Vagina (tissue), 2 donors: ENCODE measurements at regions not wholly inside any gene's neighbourhood (a gene's known extent, or its start where the extent isn't known, plus 50 kb on each side); places are given as distances from the start of the nearest gene placed in this dataset.

Source experiments
- DNase-seq, 2 donors: peaks; one replicate each; pipeline ENCODE4 v3.0.0-alpha.2; 2017; ENCODE audit errors: extremely low spot score in 2 of 2
- H3K27ac ChIP-seq: fragments of 200-600 bp; sonication (generic); one replicate; pipeline ENCODE4 v1.5.1; 2019
- H3K27me3 ChIP-seq: fragments of 200-600 bp; sonication (generic); one replicate; pipeline ENCODE4 v1.5.1; 2019
- H3K36me3 ChIP-seq, 2 donors: fragments of 200-600 bp; sonication (generic); one replicate each; pipeline ENCODE4 v1.5.1; 2017 to 2019
- H3K4me1 ChIP-seq: fragments of 200-600 bp; sonication (generic); one replicate; pipeline ENCODE4 v1.5.1; 2019
- H3K4me3 ChIP-seq, 2 donors: fragments of 200-600 bp; sonication (generic); 1 replicate in 1 of 2; 2 replicates in 1 of 2; pipeline ENCODE4 v1.5.1; 2016 to 2019
- H3K9me3 ChIP-seq: fragments of 200-600 bp; sonication (generic); one replicate; pipeline ENCODE4 v1.5.1; 2019
- POLR2A ChIP-seq, 2 donors: fragments of 450-650 bp; IDR thresholded peaks; one replicate each; pipeline ENCODE4 v1.6.1; 2017; ENCODE audit warnings: antibody characterized with exemption in 2 of 2, mild to moderate bottlenecking in 2 of 2, moderate library complexity in 2 of 2
- POLR2AphosphoS5 ChIP-seq, 2 donors: sonication (generic); formaldehyde crosslinking; IDR thresholded peaks; one replicate each; pipeline ENCODE4 v1.9.0; 2017; ENCODE audit warnings: antibody characterized with exemption in 2 of 2, mild to moderate bottlenecking in 2 of 2, low read depth in 1 of 2; ENCODE audit not compliant: insufficient read depth in 1 of 2
- intact Hi-C: fragments of 100-400 bp; cut with DNase I; formaldehyde crosslinking; loops from one replicate; pipeline ENCODE4 v1.15.1; 2023
- TF ChIP-seq, protein P1 (sequence below), 3 experiments: fragments of 450-650 bp in 2 of 3; fragments of 200-600 bp in 1 of 3; sonication (generic) in 1 of 3; IDR thresholded peaks; one replicate each; pipeline ENCODE4 v1.5.1; 2017 to 2019; ENCODE audit warnings: antibody characterized with exemption in 3 of 3, mild to moderate bottlenecking in 2 of 3, moderate library complexity in 2 of 3

DNA sequence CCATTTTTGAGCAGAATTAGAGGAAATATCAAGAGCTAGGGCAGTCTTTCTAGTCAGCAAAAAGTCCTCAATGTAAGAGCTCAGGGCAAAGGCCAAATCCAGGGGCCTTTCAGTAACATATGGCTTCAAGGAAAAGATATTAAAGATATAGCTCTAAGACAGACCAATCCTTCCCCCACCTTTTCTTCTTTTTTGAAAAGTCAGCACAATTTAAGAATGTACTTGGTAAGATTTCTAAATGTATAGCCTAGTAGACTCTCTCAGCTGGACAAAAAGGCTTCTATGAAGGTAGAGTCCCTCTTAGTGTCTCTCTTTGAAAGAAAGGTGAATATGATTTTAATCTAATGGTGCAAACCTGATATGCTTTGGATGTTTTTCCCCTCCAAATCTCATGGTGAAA lies 515.7 kb downstream of the VRK1 start:
- TF ChIP-seq POLR2AphosphoS5 (IDR thresholded peaks at IDR 0.05; ENCODE audit: insufficient read depth in 1 of 2, low read depth in 1 of 2) (no peak), POLR2A (IDR thresholded peaks at IDR 0.05) (no peak)
- TF ChIP-seq, protein P1, sequence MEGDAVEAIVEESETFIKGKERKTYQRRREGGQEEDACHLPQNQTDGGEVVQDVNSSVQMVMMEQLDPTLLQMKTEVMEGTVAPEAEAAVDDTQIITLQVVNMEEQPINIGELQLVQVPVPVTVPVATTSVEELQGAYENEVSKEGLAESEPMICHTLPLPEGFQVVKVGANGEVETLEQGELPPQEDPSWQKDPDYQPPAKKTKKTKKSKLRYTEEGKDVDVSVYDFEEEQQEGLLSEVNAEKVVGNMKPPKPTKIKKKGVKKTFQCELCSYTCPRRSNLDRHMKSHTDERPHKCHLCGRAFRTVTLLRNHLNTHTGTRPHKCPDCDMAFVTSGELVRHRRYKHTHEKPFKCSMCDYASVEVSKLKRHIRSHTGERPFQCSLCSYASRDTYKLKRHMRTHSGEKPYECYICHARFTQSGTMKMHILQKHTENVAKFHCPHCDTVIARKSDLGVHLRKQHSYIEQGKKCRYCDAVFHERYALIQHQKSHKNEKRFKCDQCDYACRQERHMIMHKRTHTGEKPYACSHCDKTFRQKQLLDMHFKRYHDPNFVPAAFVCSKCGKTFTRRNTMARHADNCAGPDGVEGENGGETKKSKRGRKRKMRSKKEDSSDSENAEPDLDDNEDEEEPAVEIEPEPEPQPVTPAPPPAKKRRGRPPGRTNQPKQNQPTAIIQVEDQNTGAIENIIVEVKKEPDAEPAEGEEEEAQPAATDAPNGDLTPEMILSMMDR (IDR thresholded peaks at IDR 0.05), result no peak

DNA sequence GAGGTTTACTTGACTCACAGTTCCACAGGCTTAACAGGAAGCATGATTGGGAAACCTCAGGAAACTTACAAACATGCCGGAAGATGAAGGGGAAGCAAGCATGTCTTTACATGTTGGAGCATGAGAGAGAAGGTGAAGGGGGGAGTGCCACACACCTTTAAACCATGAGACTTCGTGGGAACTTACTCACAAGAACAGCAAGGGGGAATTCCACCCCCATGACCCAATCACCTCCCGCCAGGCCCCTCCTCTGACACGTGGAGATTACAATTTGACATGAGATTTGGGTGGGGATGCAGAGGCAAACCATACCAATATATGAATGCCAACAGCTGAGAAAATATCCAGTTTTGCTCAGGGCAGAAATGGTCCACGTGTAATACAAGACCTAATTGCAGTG lies 518.6 kb downstream of the VRK1 start:
- Histone ChIP-seq H3K4me1 (no peaks in the 10 kb centered on the region), H3K9me3 (no peaks in the 10 kb centered on the region), H3K27me3 (no peaks in the 10 kb centered on the region), H3K27ac (no peak overlapping the region), H3K36me3 (no peaks in the 10 kb centered on the region), H3K4me3 (no peak overlapping the region)
- TF ChIP-seq POLR2AphosphoS5 (IDR thresholded peaks at IDR 0.05; ENCODE audit: insufficient read depth in 1 of 2, low read depth in 1 of 2), result no peak
- no peak for TF ChIP-seq POLR2A (IDR thresholded peaks at IDR 0.05)
- TF ChIP-seq, protein P1 (IDR thresholded peaks at IDR 0.05), result no peak
- intact Hi-C loops, result no loop called here
- DNase-seq, result no peak

More for the DNA sequence above, 515.7 kb downstream of the VRK1 start:
- intact Hi-C loops, result no loop called here
- DNase-seq, result no peak
- Histone ChIP-seq H3K27me3 (no peaks in the 10 kb centered on the region), H3K27ac (no peak overlapping the region), H3K9me3 (no peaks in the 10 kb centered on the region), H3K4me3 (no peak overlapping the region), H3K4me1 (no peaks in the 10 kb centered on the region), H3K36me3 (no peaks in the 10 kb centered on the region)

DNA sequence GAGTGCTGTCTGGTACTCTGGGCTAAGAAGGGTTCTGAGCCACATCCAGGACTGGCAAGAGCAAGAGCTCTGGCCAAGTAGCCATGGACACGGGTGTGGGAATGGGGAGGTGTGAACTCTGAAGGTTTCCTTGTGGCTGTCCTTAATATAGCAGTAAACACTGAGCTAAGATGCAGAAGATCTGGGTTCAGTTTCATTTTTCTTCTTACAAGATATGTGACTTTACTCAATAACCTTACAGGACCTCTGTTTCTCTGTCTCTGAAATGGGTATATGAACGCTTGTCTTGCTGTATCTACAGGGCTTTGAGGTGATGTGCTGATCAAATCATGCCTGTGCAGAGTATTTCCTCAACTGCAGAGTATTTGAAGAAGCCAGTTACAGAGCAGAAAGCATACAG lies 521.2 kb downstream of the VRK1 start:
- intact Hi-C loops, result no loop called here
- Histone ChIP-seq H3K36me3 (no peaks in the 10 kb centered on the region), H3K27ac (no peak overlapping the region), H3K27me3 (no peaks in the 10 kb centered on the region), H3K9me3 (no peaks in the 10 kb centered on the region), H3K4me3 (no peak overlapping the region), H3K4me1 (no peaks in the 10 kb centered on the region)
- TF ChIP-seq POLR2A (IDR thresholded peaks at IDR 0.05) (no peak), POLR2AphosphoS5 (IDR thresholded peaks at IDR 0.05; ENCODE audit: insufficient read depth in 1 of 2, low read depth in 1 of 2) (no peak)
- TF ChIP-seq, protein P1 (IDR thresholded peaks at IDR 0.05), result no peak
- DNase-seq, result no peak

DNA sequence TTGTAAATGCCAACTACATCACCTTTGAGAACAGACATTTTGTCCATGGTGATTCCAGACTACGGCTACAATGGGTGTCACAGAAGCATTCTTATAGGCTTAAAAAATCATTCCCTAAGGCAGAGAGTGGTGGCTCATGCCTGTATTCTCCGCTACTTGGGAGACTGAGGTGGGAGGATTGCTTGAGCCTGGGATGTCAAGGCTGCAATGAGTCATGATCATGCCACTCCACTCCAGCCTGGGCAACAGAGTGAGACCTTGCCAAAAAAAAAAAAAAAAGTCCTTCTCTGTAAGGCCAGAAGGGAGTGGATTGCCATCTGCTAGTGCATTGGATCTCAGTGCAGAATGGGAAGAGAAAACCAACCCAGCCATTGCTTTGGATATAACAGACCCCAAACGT lies 522.5 kb downstream of the VRK1 start:
- no peaks in the 10 kb centered on the region for H3K27me3 ChIP-seq
- TF ChIP-seq, protein P1 (IDR thresholded peaks at IDR 0.05), result no peak
- TF ChIP-seq POLR2AphosphoS5 (IDR thresholded peaks at IDR 0.05; ENCODE audit: insufficient read depth in 1 of 2, low read depth in 1 of 2) (no peak), POLR2A (IDR thresholded peaks at IDR 0.05) (no peak)
- no peaks in the 10 kb centered on the region for H3K36me3 ChIP-seq
- no peak overlapping the region for H3K4me3 ChIP-seq
- H3K4me1 ChIP-seq, result no peaks in the 10 kb centered on the region
- no peaks in the 10 kb centered on the region for H3K9me3 ChIP-seq
- no peak for DNase-seq
- intact Hi-C loops, result no loop called here
- no peak overlapping the region for H3K27ac ChIP-seq

DNA sequence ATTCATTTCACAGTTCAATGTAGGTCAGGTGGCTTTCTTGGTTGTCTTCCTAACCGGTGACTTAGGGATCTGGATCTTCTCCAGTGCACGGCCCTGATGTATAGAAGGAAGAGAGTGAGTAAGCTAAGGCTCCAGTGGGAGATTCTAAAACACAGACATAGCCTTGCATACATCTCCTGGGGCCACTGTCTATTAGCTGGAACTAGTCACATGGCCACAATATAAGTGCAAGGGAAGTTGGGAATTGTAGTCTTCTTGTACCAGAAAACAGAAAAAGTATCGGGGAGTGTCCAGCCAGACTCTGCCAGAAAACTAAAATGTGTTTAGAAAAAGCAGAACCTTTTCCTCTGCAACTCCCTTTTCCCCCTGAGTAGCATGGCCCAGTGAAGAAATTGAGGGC lies 531.6 kb downstream of the VRK1 start:
- no peak overlapping the region for H3K4me3 ChIP-seq
- no peaks in the 10 kb centered on the region for H3K9me3 ChIP-seq
- intact Hi-C loops, result no loop called here
- no peak for DNase-seq
- no peaks in the 10 kb centered on the region for H3K36me3 ChIP-seq
- H3K27me3 ChIP-seq, result no peaks in the 10 kb centered on the region
- TF ChIP-seq, protein P1 (IDR thresholded peaks at IDR 0.05), result no peak
- TF ChIP-seq POLR2A (IDR thresholded peaks at IDR 0.05), result no peak
- no peak for TF ChIP-seq POLR2AphosphoS5 (IDR thresholded peaks at IDR 0.05; ENCODE audit: insufficient read depth in 1 of 2, low read depth in 1 of 2)
- H3K4me1 ChIP-seq, result no peaks in the 10 kb centered on the region
- no peak overlapping the region for H3K27ac ChIP-seq
